ENCODE measurements at regions not wholly inside any gene's neighbourhood (a gene's known extent, or its start where the extent isn't known, plus 50 kb on each side); places are given as distances from the start of the nearest gene placed in this dataset.
"Not testable (repeated sequence)": the region's sequence is repeated elsewhere in the genome, so short reads cannot be mapped to it uniquely, and the experiment has no call there.

- no peaks in the 10 kb centered on the region for H3K79me2 ChIP-seq (ENCODE audit: insufficient read depth, low read length)
- H3K36me3 ChIP-seq (ENCODE audit: insufficient read depth, low read length) = no peaks in the 10 kb centered on the region
- no peak overlapping the region for H3K9ac ChIP-seq (ENCODE audit: low read length)
- H3K4me3 ChIP-seq (ENCODE audit: low read depth, low read length, poor library complexity, severe bottlenecking) = no peak overlapping the region
- no peaks in the 10 kb centered on the region for H4K20me1 ChIP-seq (ENCODE audit: insufficient read depth, low read length)
- no peaks in the 10 kb centered on the region for H3F3A ChIP-seq (ENCODE audit: insufficient read depth, low read length)
- H3K9me2 ChIP-seq (ENCODE audit: low read depth, low read length) = no peaks in the 10 kb centered on the region
- no peak overlapping the region for H2AFZ ChIP-seq (ENCODE audit: low read length)
- TF ChIP-seq EZH2 (IDR thresholded peaks at IDR 0.05; ENCODE audit: borderline replicate concordance, low read length) (no peak), CTCF (IDR thresholded peaks at IDR 0.05; ENCODE audit: low read length) (no peak)
- no peak overlapping the region for H3K4me2 ChIP-seq (ENCODE audit: low read length)
- no peaks in the 10 kb centered on the region for H3K27me3 ChIP-seq (ENCODE audit: insufficient read depth, low read length)
- no peak overlapping the region for H3K27ac ChIP-seq (ENCODE audit: low read depth, low read length, poor library complexity, severe bottlenecking)
- H3K4me1 ChIP-seq (ENCODE audit: insufficient read depth, low read length, severe bottlenecking) = no peaks in the 10 kb centered on the region
- no peaks in the 10 kb centered on the region for H3K9me3 ChIP-seq (ENCODE audit: low read length)
Observed at GRCh38 chr11:79610139-79610538, 169.3 kb upstream of the TENM4 start.

- Histone ChIP-seq H3K9me3 (ENCODE audit: low read length) (no peaks in the 10 kb centered on the region), H3K4me3 (ENCODE audit: low read depth, low read length, poor library complexity, severe bottlenecking) (no peak overlapping the region), H3K4me1 (ENCODE audit: insufficient read depth, low read length, severe bottlenecking) (no peaks in the 10 kb centered on the region), H3K79me2 (ENCODE audit: insufficient read depth, low read length) (no peaks in the 10 kb centered on the region), H4K20me1 (ENCODE audit: insufficient read depth, low read length) (no peaks in the 10 kb centered on the region), H3F3A (ENCODE audit: insufficient read depth, low read length) (no peaks in the 10 kb centered on the region), H3K9ac (ENCODE audit: low read length) (no peak overlapping the region), H3K9me2 (ENCODE audit: low read depth, low read length) (no peaks in the 10 kb centered on the region), H3K4me2 (ENCODE audit: low read length) (no peak overlapping the region), H3K36me3 (ENCODE audit: insufficient read depth, low read length) (no peaks in the 10 kb centered on the region), H2AFZ (ENCODE audit: low read length) (no peak overlapping the region), H3K27me3 (ENCODE audit: insufficient read depth, low read length) (no peaks in the 10 kb centered on the region), H3K27ac (ENCODE audit: low read depth, low read length, poor library complexity, severe bottlenecking) (no peak overlapping the region)
- no peak for TF ChIP-seq CTCF (IDR thresholded peaks at IDR 0.05; ENCODE audit: low read length)
- no peak for TF ChIP-seq EZH2 (IDR thresholded peaks at IDR 0.05; ENCODE audit: borderline replicate concordance, low read length)
Observed at GRCh38 chr11:79609511-79609910, 168.7 kb upstream of the TENM4 start.

GRCh38 chr11:79606461-79606860 lies 165.6 kb upstream of the TENM4 start:
- not testable (repeated sequence) for H2AFZ ChIP-seq (ENCODE audit: low read length); H3K4me1 ChIP-seq (ENCODE audit: insufficient read depth, low read length, severe bottlenecking); H3K27me3 ChIP-seq (ENCODE audit: insufficient read depth, low read length); H3K9ac ChIP-seq (ENCODE audit: low read length); H3K4me3 ChIP-seq (ENCODE audit: low read depth, low read length, poor library complexity, severe bottlenecking); H4K20me1 ChIP-seq (ENCODE audit: insufficient read depth, low read length); H3K79me2 ChIP-seq (ENCODE audit: insufficient read depth, low read length); H3K36me3 ChIP-seq (ENCODE audit: insufficient read depth, low read length); H3K9me3 ChIP-seq (ENCODE audit: low read length); H3K9me2 ChIP-seq (ENCODE audit: low read depth, low read length); H3F3A ChIP-seq (ENCODE audit: insufficient read depth, low read length); H3K27ac ChIP-seq (ENCODE audit: low read depth, low read length, poor library complexity, severe bottlenecking); H3K4me2 ChIP-seq (ENCODE audit: low read length)

GRCh38 chr11:79600711-79601110 lies 159.9 kb upstream of the TENM4 start:
- no peak overlapping the region for H3K9ac ChIP-seq (ENCODE audit: low read length)
- no peak for TF ChIP-seq CTCF (IDR thresholded peaks at IDR 0.05; ENCODE audit: low read length)
- no peak for TF ChIP-seq EZH2 (IDR thresholded peaks at IDR 0.05; ENCODE audit: borderline replicate concordance, low read length)
- no peaks in the 10 kb centered on the region for H3K79me2 ChIP-seq (ENCODE audit: insufficient read depth, low read length)
- no peak overlapping the region for H3K4me2 ChIP-seq (ENCODE audit: low read length)
- H3K4me3 ChIP-seq (ENCODE audit: low read depth, low read length, poor library complexity, severe bottlenecking) = no peak overlapping the region
- no peaks in the 10 kb centered on the region for H3F3A ChIP-seq (ENCODE audit: insufficient read depth, low read length)
- H4K20me1 ChIP-seq (ENCODE audit: insufficient read depth, low read length) = no peaks in the 10 kb centered on the region
- no peaks in the 10 kb centered on the region for H3K9me3 ChIP-seq (ENCODE audit: low read length)
- H3K4me1 ChIP-seq (ENCODE audit: insufficient read depth, low read length, severe bottlenecking) = no peaks in the 10 kb centered on the region
- no peaks in the 10 kb centered on the region for H3K36me3 ChIP-seq (ENCODE audit: insufficient read depth, low read length)
- H3K27me3 ChIP-seq (ENCODE audit: insufficient read depth, low read length) = no peaks in the 10 kb centered on the region
- no peak overlapping the region for H2AFZ ChIP-seq (ENCODE audit: low read length)
- H3K9me2 ChIP-seq (ENCODE audit: low read depth, low read length) = no peaks in the 10 kb centered on the region
- H3K27ac ChIP-seq (ENCODE audit: low read depth, low read length, poor library complexity, severe bottlenecking) = no peak overlapping the region

All from OCI-LY1 (cell line).